HG02840 (cell line): ENCODE measurements at regions not wholly inside any gene's neighbourhood (a gene's known extent, or its start where the extent isn't known, plus 50 kb on each side); places are given as distances from the start of the nearest gene placed in this dataset.

Experiments used
- ATAC-seq: cut with Tn5 transposase; IDR thresholded peaks from one replicate; pipeline ENCODE4 v1.9.1; 2021; ENCODE audit warnings: mild to moderate bottlenecking, moderate library complexity, moderate number of reproducible peaks; ENCODE audit not compliant: unreplicated experiment, low FRiP score

GRCh38 chr18:76771192-76771799 is 51.1 kb upstream of the ZNF236 start:
- no peak for ATAC-seq

GRCh38 chr18:76767954-76768353 is 54.4 kb upstream of the ZNF236 start:
- no peak for ATAC-seq

GRCh38 chr18:76766429-76766828 is 55.9 kb upstream of the ZNF236 start:
- ATAC-seq, result no peak

- ATAC-seq, result no peak
These were observed 56.7 kb upstream of the ZNF236 start for GRCh38 chr18:76765649-76766048.

GRCh38 chr18:76764291-76764901 is 58.0 kb upstream of the ZNF236 start:
- no peak for ATAC-seq

GRCh38 chr18:76759056-76759455 is 63.3 kb upstream of the ZNF236 start:
- ATAC-seq, result no peak

- ATAC-seq, result no peak
These were observed 64.4 kb upstream of the ZNF236 start for GRCh38 chr18:76757925-76758324.

- no peak for ATAC-seq
These were observed 65.0 kb upstream of the ZNF236 start for GRCh38 chr18:76757335-76757734.

GRCh38 chr18:76756531-76757253 is 65.7 kb upstream of the ZNF236 start:
- no peak for ATAC-seq

GRCh38 chr18:76754351-76754750 is 68.0 kb upstream of the ZNF236 start:
- no peak for ATAC-seq

GRCh38 chr18:76752400-76752799 is 70.0 kb upstream of the ZNF236 start:
- no peak for ATAC-seq

GRCh38 chr18:76750917-76751890 is 71.2 kb upstream of the ZNF236 start:
- ATAC-seq, result no peak

- ATAC-seq, result no peak
These were observed 72.1 kb upstream of the ZNF236 start for GRCh38 chr18:76750269-76750668.

- no peak for ATAC-seq
These were observed 74.7 kb upstream of the ZNF236 start for GRCh38 chr18:76747676-76748075.

- no peak for ATAC-seq
These were observed 81.0 kb upstream of the ZNF236 start for GRCh38 chr18:76741346-76741745.

- ATAC-seq, result no peak
These were observed 86.0 kb upstream of the ZNF236 start for GRCh38 chr18:76736309-76736708.

GRCh38 chr18:76730901-76731300 is 91.5 kb upstream of the ZNF236 start:
- ATAC-seq, result no peak

GRCh38 chr18:76727589-76727988 is 94.8 kb upstream of the ZNF236 start:
- ATAC-seq, result no peak

- no peak for ATAC-seq
These were observed 96.9 kb upstream of the ZNF236 start for GRCh38 chr18:76725445-76725844.

GRCh38 chr18:76722224-76723061 is 99.9 kb upstream of the ZNF236 start:
- ATAC-seq, result no peak
